AG09309 (cell line): ENCODE measurements at regions not wholly inside any gene's neighbourhood (a gene's known extent, or its start where the extent isn't known, plus 50 kb on each side); places are given as distances from the start of the nearest gene placed in this dataset.
"Not testable (repeated sequence)": the region's sequence is repeated elsewhere in the genome, so short reads cannot be mapped to it uniquely, and the experiment has no call there.

ENCODE experiments used
- DNase-seq: peaks from one replicate; pipeline ENCODE4 v3.0.0-alpha.2; 2010; ENCODE audit warnings: low read depth
- H3K4me3 ChIP-seq: 2 replicates; pipeline ENCODE4 v1.5.1; 2011; ENCODE audit warnings: mild to moderate bottlenecking, low read depth, low read length, moderate library complexity; ENCODE audit not compliant: control insufficient read depth
- CTCF ChIP-seq: IDR thresholded peaks from 2 replicates; pipeline ENCODE4 v1.5.1; 2011; ENCODE audit warnings: mild to moderate bottlenecking, low read depth, low read length, inconsistent platforms; ENCODE audit not compliant: insufficient read depth, control insufficient read depth; ENCODE audit errors: missing control alignments

DNA sequence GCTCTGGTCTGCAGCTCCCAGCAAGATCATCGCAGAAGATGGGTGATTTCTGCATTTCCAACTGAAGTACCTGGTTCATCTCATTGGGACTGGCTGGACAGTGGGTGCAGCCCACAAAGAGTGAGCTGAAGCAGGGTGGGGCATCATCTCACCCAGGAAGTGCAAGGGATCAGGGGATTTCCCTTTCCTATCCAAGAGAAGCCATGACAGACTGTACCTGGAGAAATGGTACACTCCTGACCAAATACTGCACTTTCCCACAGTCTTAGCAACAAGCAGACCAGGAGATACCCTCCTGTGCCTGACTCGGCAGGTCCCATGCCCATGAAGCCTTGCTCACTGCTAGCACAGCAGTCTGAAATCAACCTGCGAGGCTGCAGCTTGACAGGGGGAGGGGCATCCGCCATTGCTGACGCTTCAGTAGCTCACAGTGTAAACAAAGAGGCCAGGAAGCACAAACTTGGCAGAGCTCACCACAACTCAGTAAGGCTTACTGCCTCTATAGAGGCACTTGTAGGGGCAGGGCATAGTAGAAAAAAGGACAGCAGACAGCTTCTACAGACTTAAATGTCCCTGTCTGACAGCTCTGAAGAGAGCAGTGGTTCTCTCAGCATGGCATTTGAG lies 60.5 kb downstream of the AREG start:
- not testable (repeated sequence) for DNase-seq

GRCh38 chr4:74509363-74509762 lies 64.4 kb downstream of the AREG start:
- not testable (repeated sequence) for DNase-seq, H3K4me3 ChIP-seq

More for the DNA sequence above, 60.5 kb downstream of the AREG start:
- not testable (repeated sequence) for H3K4me3 ChIP-seq

GRCh38 chr4:74516303-74516702 lies 71.4 kb downstream of the AREG start:
- no peak for DNase-seq
- H3K4me3 ChIP-seq, result no peak overlapping the region
- TF ChIP-seq CTCF, result no peak

DNA sequence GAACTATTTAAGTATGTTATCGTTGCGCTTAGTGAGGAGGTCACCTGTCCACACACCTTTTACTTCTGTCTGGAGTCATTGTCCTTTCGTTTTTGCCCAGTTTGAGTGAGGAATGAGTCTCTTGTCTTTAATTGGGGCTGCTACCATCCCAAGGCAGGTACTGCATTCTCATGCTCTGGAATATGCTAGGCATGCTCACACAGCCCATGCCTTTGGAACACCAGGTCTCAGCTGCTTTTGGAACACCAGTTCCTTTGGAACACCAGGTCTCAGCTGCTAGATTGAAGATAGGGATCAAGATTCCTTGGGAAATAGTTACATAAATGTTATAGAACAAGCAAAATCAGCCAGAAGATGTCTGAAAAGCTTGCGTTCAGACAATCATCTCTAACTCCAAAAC lies 73.1 kb downstream of the AREG start:
- no peak for DNase-seq
- no peak overlapping the region for H3K4me3 ChIP-seq
- TF ChIP-seq CTCF, result no peak

GRCh38 chr4:74522251-74522991 lies 77.5 kb downstream of the AREG start:
- H3K4me3 ChIP-seq, result no peak overlapping the region
- no peak for TF ChIP-seq CTCF
- DNase-seq, result no peak

- DNase-seq, result no peak
- H3K4me3 ChIP-seq, result no peak overlapping the region
Observed at GRCh38 chr4:74523096-74523495, 78.2 kb downstream of the AREG start.

GRCh38 chr4:74524985-74525384 lies 80.0 kb downstream of the AREG start:
- no peak overlapping the region for H3K4me3 ChIP-seq
- no peak for TF ChIP-seq CTCF
- DNase-seq, result no peak

More at GRCh38 chr4:74523096-74523495, 78.2 kb downstream of the AREG start:
- no peak for TF ChIP-seq CTCF
